Body of pancreas (tissue), 4 donors: ENCODE measurements at regions not wholly inside any gene's neighbourhood (a gene's known extent, or its start where the extent isn't known, plus 50 kb on each side); places are given as distances from the start of the nearest gene placed in this dataset.

ENCODE experiments used
- ATAC-seq: fragments of 150-250 bp; one replicate; pipeline ENCODE4 v1.9.1; 2016
- DNase-seq, 4 donors: peaks; one replicate each; pipeline ENCODE4 v3.0.0-alpha.2; 2019
- H3K27ac ChIP-seq, 4 donors: fragments of 200-600 bp; sonication (generic); 1 replicate in 3 of 4; 2 replicates in 1 of 4; pipeline versions ENCODE4 v1.5.1 to v1.6.1; 2016 to 2019; ENCODE audit warnings: mild to moderate bottlenecking in 1 of 4, mixed read lengths in 1 of 4, moderate library complexity in 1 of 4
- H3K27me3 ChIP-seq, 2 donors: fragments of 200-600 bp; sonication (generic); one replicate each; pipeline ENCODE4 v1.6.0; 2016; ENCODE audit warnings: mild to moderate bottlenecking in 1 of 2
- H3K36me3 ChIP-seq, 2 donors: fragments of 200-600 bp; sonication (generic); replicated peaks in 1 of 2; 2 replicates each; pipeline ENCODE4 v1.5.1; 2016; ENCODE audit warnings: low read depth in 2 of 2; ENCODE audit not compliant: insufficient read depth in 1 of 2
- H3K4me1 ChIP-seq: fragments of 200-600 bp; sonication (generic); one replicate; pipeline ENCODE4 v1.6.0; 2016
- H3K4me3 ChIP-seq, 2 donors: fragments of 200-600 bp; sonication (generic); 1 replicate in 1 of 2; 2 replicates in 1 of 2; pipeline ENCODE4 v1.5.1; 2016 to 2019
- H3K9me3 ChIP-seq, 3 donors: fragments of 200-600 bp; sonication (generic); 1 replicate in 2 of 3; 2 replicates in 1 of 3; pipeline ENCODE4 v1.5.1; 2016
- POLR2A ChIP-seq, 3 donors: fragments of 450-650 bp; IDR thresholded peaks; one replicate each; pipeline ENCODE4 v1.6.1; 2016; ENCODE audit warnings: antibody characterized with exemption in 3 of 3, mild to moderate bottlenecking in 2 of 3
- WGBS, 2 donors: methylation state at CpG; one replicate each; pipeline ENCODE4 v1.1.5; 2017; 5-methylcytosine and 5-hydroxymethylcytosine counted together
- intact Hi-C: fragments of 100-400 bp; cut with DNase I; formaldehyde crosslinking; loops from one replicate; pipeline ENCODE4 v1.15.1; 2023
- TF ChIP-seq, protein P1 (sequence below), 7 experiments: fragments of 450-650 bp in 4 of 7; fragments of 200-600 bp in 3 of 7; sonication (generic) in 3 of 7; IDR thresholded peaks; one replicate each; pipeline ENCODE4 v1.5.1; 2016 to 2019; ENCODE audit warnings: antibody characterized with exemption in 7 of 7

- intact Hi-C loops: no loop called here
- H3K27me3 ChIP-seq: no peaks in the 10 kb centered on the region
- TF ChIP-seq, protein P1, sequence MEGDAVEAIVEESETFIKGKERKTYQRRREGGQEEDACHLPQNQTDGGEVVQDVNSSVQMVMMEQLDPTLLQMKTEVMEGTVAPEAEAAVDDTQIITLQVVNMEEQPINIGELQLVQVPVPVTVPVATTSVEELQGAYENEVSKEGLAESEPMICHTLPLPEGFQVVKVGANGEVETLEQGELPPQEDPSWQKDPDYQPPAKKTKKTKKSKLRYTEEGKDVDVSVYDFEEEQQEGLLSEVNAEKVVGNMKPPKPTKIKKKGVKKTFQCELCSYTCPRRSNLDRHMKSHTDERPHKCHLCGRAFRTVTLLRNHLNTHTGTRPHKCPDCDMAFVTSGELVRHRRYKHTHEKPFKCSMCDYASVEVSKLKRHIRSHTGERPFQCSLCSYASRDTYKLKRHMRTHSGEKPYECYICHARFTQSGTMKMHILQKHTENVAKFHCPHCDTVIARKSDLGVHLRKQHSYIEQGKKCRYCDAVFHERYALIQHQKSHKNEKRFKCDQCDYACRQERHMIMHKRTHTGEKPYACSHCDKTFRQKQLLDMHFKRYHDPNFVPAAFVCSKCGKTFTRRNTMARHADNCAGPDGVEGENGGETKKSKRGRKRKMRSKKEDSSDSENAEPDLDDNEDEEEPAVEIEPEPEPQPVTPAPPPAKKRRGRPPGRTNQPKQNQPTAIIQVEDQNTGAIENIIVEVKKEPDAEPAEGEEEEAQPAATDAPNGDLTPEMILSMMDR (IDR thresholded peaks at IDR 0.05): no peak
- TF ChIP-seq POLR2A (IDR thresholded peaks at IDR 0.05): no peak
- no peak for DNase-seq
- H3K9me3 ChIP-seq: no peaks in the 10 kb centered on the region
- H3K4me1 ChIP-seq: no peaks in the 10 kb centered on the region
- H3K4me3 ChIP-seq: no peak overlapping the region
- no peak for ATAC-seq
- 47 to 50% methylated on average over 2 of the region's 2 CpGs for WGBS, 2 donors
- H3K27ac ChIP-seq: no peak overlapping the region
- no peaks in the 10 kb centered on the region for H3K36me3 ChIP-seq
Observed at GRCh38 chr9:24844217-24844616, 298.5 kb upstream of the IZUMO3 start.

- DNase-seq (no peak), ATAC-seq (no peak)
- no peaks in the 10 kb centered on the region for H3K36me3 ChIP-seq
- no peak overlapping the region for H3K4me3 ChIP-seq
- H3K27me3 ChIP-seq: no peaks in the 10 kb centered on the region
- intact Hi-C loops: no loop called here
- 58 to 67% methylated on average over 4 of the region's 4 CpGs for whole genome bisulfite sequencing, 2 donors
- TF ChIP-seq, protein P1 (IDR thresholded peaks at IDR 0.05): no peak
- no peak for TF ChIP-seq POLR2A (IDR thresholded peaks at IDR 0.05)
- H3K9me3 ChIP-seq: no peaks in the 10 kb centered on the region
- no peak overlapping the region for H3K27ac ChIP-seq
- no peaks in the 10 kb centered on the region for H3K4me1 ChIP-seq
Observed at GRCh38 chr9:24841993-24842392, 296.3 kb upstream of the IZUMO3 start.

GRCh38 chr9:24832307-24832706, 286.6 kb upstream of the IZUMO3 start:
- no peaks in the 10 kb centered on the region for H3K36me3 ChIP-seq
- DNase-seq: no peak
- H3K27me3 ChIP-seq: no peaks in the 10 kb centered on the region
- H3K4me1 ChIP-seq: no peaks in the 10 kb centered on the region
- no peak for ATAC-seq
- H3K27ac ChIP-seq: no peak overlapping the region
- TF ChIP-seq, protein P1 (IDR thresholded peaks at IDR 0.05): no peak
- no peak for TF ChIP-seq POLR2A (IDR thresholded peaks at IDR 0.05)
- no peaks in the 10 kb centered on the region for H3K9me3 ChIP-seq
- H3K4me3 ChIP-seq: no peak overlapping the region
- WGBS, 2 donors: 7 to 16% methylated on average over 2 of the region's 2 CpGs
- intact Hi-C loops: no loop called here

DNA sequence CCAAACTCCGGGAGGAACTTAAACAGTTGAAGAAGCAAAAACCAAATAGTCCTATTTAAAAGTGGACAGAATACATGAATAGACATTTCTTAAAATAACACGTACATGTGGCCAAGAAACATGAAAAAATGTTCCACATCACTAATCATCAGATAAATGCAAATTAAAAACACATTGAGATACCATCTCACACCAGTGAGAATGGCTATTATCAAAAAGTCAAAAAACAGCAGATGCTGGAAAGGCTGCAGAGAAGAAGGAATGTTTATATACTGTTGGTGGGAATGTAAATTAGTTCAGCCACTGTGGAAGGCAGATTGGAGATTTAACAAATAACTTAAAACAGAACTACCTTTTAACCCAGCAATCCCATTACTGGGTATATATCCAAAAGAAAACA, 283.0 kb upstream of the IZUMO3 start:
- Histone ChIP-seq H3K27ac (no peak overlapping the region), H3K9me3 (no peaks in the 10 kb centered on the region), H3K4me1 (no peaks in the 10 kb centered on the region), H3K4me3 (no peak overlapping the region), H3K36me3 (no peaks in the 10 kb centered on the region), H3K27me3 (no peaks in the 10 kb centered on the region)
- intact Hi-C loops: no loop called here
- DNase-seq: no peak
- no peak for TF ChIP-seq POLR2A (IDR thresholded peaks at IDR 0.05)
- TF ChIP-seq, protein P1 (IDR thresholded peaks at IDR 0.05): no peak
- no peak for ATAC-seq
- 49 to 62% methylated on average over 2 of the region's 2 CpGs for WGBS, 2 donors

DNA sequence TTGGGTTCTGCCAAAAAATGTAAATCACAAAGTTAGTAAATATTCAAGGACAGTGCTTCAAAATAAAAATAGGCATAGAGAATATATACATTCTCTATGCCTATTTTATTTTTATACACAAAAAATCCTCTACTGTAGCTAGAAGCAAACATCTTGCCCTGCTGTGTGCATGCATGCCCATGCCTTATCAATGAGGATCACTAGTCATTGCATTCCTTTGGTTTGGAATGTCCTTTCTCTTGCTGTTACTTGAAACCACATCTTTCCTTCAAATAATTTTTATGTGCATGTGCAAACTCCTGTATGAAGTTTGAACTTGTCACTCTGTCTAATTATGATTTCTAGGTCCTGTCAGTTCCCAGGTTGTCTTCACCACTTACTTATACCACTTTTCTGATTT, 278.9 kb upstream of the IZUMO3 start:
- Histone ChIP-seq H3K4me1 (no peaks in the 10 kb centered on the region), H3K4me3 (no peak overlapping the region), H3K36me3 (no peaks in the 10 kb centered on the region), H3K27ac (no peak overlapping the region), H3K27me3 (no peaks in the 10 kb centered on the region), H3K9me3 (no peaks in the 10 kb centered on the region)
- TF ChIP-seq, protein P1 (IDR thresholded peaks at IDR 0.05): no peak
- no peak for TF ChIP-seq POLR2A (IDR thresholded peaks at IDR 0.05)
- DNase-seq (no peak), ATAC-seq (no peak)
- intact Hi-C loops: no loop called here
